Umbilical cord (tissue), 1 donor: ENCODE measurements at regions not wholly inside any gene's neighbourhood (a gene's known extent, or its start where the extent isn't known, plus 50 kb on each side); places are given as distances from the start of the nearest gene placed in this dataset.

Experiments
- DNase-seq: peaks from one replicate; pipeline ENCODE4 v3.0.0-alpha.2; 2015; ENCODE audit warnings: low spot score

DNA sequence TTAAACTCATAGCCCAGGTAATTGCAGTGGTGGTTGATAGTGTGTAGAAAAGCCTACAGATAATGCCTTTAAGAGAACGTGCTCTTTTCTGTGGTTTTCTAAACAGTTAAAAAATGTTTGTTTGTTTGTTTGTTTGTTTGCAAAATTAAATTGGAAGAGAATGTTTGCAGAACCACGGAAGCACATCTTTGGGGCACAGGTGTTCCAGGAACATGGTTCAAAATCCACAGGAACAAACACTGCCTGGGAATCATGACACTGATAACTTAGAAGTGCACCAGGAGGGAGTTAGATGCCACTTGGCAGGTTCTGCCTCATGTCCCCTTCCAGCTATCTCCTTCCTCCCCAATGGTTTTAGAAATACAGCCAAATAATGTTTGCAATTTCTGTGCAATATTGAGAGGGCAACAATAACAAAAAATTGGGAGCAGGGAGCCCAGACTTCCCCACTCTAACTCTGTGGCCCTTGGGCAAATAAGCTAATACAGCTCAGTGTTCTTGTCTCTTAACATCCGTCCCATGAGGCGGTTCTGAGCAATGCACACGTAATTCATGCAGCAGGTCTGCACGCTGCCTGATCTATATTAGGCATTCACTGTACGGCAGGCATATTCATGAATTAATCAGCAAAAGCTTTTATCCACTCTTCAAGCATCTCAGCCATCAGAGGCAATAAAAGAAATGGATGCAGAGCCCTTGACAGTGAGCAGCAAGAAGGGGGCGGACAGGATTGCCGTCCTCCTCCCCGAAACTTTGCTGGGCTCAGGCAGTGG, 274.3 kb upstream of the FOXQ1 start:
- DNase-seq = no peak

DNA sequence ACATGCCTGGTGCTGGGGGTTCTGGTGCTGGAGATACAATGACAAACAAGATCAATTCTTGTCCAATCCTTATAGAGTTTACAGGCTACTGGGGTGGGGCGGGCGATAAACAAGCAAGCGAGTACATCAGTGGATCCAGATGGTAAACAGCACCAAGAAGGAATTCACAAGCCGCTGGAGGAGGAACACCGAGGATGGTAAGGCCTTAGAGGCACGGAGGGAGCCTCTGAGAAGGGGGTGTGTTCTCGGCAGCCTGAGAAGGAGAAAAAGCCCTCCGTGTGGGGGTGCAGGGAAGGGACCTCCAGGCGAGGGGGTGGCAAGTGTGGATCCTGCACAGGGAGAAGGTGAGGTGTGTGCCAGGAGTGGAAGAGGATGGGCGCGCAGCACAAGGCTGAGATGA, 276.5 kb upstream of the FOXQ1 start:
- no peak for DNase-seq

DNA sequence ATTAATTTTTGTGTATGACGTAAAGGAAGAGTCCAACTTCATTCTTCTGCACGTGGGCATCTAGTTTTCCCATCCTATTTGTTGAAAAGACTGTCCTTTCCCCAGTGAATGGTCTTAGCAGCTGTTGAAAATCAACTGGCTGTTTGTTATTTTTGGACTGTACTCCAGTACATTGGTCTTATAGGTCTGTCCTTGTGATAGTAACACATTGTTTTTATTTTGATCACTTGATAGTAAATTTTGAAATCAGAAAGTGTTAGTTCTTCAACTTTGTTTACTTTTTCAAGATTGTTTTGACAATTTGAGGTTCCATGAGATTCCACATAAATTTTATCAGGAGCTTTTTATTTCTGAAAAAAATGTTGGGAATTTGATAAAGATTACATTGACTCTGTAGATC, 280.2 kb upstream of the FOXQ1 start:
- no peak for DNase-seq

DNA sequence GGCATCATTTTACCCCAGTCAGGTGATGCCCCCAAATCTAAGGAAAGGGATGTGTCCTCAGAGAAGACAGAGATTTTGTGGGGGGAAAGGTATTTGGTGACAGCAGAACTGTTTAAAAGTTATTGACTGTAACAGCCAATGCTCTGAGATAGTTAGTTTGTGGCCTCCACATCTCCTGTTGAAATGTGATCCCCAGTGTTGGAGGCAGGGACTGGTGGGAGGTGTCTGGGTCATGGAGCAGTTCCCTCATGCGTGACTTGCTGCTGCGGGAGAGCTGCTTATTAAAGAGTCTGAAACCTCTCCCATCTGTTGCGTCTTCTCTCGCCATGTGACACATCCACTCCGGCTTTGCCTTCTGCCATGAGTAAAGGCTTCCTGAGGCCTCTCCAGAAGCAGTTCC, 282.8 kb upstream of the FOXQ1 start:
- no peak for DNase-seq

DNA sequence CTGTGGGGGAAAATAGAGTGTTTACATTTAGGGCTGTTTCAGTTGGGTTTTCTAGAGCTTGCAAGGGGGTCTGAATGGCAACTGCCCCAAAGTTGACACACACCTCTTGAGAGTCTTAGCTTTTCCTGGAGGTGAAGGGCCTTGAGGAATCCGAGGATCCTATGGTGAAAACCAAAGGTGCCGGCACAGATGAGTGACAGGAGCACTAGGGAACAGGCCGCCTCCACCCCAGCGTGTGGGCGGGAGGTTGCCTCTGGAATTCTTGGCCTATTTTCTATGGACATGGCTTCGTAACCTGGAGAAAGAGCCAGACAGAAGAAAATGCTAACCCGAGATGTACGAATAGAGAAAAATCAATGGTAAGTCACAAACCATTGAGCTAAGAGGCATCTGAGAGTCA, 283.2 kb upstream of the FOXQ1 start:
- no peak for DNase-seq

DNA sequence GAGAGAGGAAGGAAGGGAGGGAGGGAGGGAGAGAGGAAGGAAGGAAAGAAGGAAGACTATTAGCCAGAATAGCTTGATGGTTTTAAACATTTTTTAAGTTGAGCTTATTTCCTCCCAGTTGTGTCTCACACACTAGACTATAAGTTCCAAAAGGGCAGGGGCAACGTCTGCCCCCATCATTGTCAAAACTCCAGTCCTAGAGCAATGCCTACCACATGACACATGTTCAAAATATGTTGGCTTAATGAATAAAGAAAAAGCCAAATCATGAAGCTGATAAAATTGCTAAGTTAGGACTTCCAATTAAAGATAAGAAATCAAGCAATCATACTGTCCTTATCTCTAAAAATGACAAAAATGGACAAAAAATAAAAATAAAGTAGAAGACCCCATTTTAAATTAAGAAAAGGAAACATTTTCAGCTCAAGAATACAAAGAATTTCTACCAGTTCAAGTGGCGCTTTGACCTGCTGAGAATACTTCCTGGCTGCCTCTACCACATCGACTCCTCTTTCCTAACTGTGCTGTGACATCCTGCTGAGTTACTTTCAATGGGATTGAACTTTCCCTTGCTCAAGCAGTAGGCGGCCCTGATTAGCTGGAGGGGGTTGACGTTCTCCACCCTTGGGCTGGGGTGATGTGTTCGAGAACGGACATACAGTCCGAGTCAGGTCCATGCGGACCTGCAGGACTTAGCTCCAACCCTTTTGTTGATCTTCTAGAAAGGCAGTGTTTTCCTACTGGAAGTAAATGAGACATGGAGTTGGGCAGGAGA, 283.9 kb upstream of the FOXQ1 start:
- DNase-seq = no peak

DNA sequence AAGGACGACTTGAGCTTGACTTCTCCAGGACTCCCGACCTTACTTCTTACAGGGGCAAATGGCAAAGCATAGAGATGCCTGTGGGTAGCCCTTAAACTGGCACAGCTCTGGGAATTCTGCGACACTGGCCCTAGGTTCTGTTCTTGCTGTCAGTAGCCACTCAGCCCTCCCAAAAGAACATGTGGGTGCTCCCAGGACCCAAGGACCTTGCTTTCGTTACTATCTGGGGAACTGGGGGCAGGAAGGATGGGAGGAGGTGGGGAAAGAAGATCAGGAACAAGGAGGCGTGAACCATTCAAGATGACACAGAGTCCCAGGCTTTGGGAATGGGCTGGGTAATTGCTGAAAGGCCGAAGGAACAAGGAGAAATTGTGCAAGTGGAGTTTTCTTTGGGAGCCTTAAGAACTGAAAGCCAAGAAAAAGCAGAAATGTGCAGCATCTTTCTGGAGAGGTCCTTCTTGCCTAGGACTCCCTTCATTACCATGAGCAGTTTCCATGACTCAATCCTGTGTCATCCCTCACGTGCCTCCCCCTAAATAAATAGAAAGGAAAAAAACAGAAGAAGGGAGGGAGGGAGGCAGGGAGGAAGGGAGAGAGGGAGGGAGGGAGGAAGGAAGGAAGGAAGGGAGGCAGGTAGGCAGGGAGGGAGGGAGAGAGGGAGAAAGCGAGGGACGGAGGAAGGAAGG, 284.6 kb upstream of the FOXQ1 start:
- DNase-seq = no peak

DNA sequence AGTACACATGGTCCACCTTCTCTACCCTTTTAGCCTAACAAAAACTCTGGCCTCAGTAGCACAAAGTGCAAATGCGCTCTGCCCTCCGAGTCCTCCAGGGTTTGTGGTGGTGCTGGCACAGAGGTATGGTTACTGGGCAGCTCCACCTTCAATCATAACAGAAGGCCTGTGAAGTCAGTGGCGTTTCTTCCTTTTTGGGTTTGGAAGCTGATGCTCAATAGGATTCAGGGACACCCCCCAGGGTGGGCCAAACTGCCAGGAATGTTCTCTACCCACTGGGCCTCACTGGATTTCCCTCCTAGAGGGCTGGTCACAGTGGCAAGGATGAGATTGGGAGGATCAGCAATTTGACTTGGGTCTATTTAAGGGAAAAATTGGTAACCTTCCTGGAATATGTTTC, 286.1 kb upstream of the FOXQ1 start:
- no peak for DNase-seq

DNA sequence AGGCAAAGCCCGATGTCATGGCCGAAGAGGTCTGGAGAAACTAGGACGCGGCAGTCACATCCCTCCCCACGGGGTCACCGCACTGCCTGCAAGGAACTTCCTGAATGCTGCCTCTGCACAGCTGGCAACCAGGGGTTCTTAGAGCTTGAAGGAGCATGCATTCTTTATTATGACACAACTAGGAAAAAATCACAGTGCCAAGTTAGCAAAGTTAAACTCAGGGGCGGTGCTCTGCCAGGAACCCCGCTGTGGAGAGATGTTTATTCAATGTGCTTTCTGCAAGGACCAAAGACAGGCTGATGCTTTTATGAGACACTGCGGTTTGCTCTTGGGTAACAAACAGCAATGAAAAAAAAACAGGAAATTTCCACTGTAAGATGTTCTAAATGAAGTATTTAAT, 287.3 kb upstream of the FOXQ1 start:
- DNase-seq = peak; percentile 71

DNA sequence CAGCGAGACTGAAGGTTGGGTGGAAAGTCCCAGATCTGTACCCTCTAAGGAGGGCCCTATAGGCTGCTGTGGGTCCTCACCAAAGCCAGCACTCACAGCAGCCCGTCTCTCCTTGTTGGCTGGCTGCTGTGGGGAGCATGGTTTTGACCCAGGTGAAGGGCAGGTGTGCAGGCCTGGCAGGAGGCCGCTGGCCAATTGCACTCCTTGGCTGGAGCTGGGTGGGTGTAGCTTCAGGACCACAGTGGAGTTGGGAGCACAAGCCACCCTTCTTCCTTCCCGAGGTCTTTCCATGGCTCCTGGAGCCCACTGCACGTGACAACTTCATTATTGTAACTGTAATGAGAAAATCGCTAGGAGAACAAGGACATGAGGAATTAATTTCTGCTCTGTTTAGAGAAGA, 287.7 kb upstream of the FOXQ1 start:
- no peak for DNase-seq

DNA sequence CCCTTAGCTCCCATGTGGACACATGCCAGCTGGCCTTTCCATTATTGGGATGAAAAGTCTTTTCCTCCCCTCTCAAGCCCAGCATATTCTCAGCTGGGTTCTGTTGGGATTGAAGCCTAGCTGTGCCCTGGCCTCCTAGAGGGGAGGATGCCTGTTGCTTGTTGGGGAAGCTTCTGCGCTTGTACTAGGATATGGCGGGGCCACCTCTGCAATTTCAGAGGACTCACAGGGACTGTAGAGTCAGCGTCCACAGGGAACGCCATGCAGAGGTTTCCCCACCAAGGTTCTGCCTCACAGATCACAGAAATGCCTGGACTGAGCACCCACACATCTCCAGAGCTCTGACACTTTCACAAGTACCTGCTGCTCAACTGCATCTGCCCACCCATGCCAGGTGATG, 288.7 kb upstream of the FOXQ1 start:
- no peak for DNase-seq

DNA sequence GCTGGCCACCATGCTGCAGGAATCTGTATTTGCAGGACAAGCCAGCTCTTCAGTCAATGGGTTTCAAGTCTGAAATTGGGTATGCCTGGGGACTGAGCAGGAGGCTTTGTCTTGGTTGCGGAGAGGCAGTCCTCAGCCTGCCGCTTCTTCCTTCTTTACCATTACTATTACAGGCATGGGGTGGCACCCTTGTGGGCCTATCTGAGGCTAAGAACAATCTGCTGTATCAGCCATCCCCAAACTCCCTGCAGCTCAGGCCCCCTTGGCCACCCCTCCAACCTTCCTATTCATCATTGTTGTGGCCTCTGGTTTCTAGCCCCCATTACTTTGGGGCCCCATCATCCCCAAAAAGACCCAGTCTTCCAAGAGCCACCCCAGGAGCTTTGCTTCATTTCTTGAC, 289.2 kb upstream of the FOXQ1 start:
- no peak for DNase-seq

DNA sequence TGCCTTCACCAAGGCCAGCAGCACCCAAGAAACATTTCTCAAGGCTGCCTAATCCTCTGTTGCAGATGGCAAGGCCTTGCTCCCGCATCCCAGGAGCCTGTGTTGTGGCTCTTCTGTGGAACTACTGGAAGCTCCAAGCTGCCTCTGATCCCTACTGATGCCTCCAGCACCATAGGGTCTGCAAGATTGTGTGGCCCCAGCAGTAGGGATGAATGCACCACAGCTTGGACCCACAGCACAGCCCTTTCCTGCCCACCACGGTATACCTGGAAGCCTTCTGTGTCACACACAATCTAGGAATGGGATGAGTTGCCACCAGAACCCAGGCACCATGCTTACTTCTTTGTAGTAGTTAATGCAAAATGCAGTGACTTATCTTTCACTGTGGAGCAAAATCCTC, 291.1 kb upstream of the FOXQ1 start:
- DNase-seq = no peak

DNA sequence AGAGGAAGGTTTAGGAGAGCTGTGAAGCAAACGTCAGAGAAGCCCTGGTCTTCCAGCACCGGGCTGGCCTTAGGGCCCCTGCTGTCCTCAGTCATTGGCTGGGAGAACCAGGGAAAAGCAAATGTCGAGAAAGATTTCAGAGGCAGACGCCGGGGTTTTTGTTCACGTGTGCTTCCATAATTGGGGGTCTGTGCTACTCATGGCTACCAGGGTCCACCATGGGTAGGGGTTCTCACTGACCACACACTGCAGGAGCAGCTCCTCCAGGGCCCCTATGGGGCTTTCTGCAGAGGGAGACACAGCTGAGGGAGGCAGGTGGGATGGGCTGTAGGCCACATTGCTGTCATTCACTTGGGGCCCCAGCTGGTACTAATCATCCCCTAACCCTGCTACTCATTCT, 291.8 kb upstream of the FOXQ1 start:
- DNase-seq = no peak

DNA sequence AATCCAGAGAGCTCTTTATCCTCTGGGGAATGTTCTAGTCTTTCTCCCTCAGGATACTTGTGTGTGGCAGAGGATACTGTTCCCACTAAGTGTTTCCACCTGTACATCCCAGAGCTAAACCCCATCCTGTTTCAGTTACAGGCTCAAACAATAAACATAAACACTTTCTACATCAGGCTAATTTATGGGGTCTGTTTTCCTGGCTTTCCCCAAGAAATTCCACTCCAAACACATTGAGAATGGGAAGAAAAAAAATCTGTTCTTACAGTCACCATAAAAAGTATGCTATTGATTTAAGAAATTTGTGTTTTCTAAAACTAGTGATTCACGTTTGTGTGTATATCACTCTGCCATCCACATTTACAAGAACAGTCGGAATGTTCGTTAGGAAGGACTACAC, 293.9 kb upstream of the FOXQ1 start:
- DNase-seq = no peak

DNA sequence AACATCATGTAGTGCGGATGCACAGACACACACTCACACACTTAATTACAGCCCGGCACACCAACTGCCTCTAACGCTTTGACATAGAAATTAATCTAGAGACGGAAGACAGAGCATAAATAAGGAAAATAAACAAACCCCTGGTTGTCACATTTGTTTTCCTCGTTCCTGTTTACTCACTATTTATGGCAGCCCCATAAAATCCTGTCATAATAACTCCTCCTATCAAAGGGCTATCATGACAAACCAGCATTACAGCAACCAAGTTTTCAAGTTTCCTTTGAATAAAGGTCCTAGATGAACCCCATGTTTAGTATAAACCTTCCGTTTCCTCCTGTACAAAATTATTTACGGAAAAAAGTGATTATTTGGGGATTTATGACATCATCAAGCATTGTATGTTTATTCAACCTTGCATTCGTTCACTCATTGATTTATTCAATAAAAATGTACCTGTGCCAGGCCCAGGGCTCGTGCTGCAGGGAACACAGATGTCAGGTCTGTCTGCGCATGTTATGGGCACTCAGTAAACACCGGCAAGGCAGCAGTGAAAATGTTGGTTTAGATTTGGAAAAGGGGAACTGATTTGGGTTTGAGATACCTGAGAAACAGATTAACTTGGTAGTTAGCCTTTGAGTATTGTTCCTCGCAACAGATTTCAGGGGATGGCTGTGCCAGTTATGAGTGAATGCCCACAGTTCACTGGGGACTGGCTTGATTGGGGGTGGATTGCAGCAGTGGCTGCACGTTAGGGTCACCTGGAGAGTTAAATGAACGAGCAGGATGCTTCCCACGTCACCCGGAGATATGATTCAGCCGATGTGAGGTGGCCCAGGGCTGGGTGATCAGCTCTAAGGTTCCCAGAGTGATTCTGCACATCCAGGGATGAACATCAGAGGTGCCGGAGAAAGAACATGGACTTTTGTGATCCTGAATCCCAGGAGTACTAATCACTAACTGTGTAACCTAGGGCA, 295.3 kb upstream of the FOXQ1 start:
- no peak for DNase-seq

DNA sequence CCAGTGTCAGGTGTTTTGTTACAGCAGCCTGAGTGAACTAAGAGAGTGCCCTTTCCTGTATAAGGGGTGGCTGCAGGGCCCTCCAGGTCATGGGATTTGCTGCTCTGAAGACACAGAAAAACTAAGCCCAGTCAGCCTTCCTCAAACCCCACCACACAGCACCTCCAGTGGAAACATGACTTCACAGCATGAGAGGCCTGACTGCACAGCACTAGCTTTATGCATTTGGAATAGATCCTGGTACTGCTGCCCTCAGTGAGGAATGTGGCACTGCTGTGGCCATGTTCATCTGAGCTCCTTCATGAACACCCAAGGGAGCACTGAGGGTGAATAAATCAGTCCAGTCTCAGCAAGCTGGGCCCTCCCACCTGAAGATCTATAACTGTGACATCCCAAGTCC, 296.1 kb upstream of the FOXQ1 start:
- peak; percentile 11 for DNase-seq

DNA sequence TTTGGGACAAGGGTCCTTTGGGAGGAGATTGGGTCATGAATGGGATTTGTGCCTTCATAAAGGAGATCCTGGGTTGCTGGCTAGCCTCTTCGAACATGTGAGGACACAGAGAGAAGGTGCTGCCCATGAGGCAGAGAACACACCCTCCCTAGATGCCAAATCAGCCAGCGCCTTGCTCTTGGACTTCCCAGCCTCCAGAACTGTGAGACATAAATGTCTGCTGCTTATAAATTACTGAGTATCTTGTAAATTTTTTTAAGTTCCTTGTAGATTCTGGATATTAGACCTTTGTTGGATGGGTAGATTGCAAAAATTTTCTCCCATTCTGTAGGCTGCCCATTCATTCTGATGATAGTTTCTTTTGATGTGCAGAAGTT, 297.5 kb upstream of the FOXQ1 start:
- no peak for DNase-seq

DNA sequence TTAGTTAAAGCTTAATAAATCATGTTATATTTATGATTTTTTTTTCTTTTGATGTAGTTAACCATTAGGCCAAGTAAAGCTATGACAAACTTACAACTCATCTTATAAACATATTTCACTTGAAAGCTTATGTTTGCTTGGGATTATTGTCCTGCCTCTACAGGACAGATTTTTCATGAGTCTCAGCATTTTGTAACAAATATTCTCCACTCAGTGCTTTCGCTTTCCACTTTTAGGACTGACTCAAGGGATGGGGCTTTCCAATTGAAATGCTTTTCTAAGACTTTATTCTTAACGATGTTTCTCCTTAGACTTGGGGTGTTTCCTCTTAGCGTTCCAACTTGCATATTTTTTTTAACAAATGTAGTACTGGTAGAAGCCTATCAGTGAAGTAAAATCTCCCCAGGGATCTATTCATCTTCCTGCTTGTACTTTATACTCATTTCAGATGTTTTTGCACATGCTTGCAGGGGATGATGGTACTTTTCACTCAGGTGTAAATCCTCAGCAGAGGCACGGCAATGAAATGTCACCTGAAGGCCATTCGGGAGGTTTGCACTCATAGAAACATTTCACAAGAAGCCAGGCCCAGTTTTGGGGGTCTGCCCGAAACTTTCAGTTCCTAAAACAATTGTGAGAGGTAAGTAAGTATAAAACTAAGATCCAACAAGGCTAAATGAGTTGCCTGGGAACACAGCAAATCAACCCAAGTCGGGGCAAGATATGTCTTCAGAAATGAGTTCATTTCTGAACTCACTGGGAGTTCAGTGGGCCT, 298.1 kb upstream of the FOXQ1 start:
- no peak for DNase-seq

DNA sequence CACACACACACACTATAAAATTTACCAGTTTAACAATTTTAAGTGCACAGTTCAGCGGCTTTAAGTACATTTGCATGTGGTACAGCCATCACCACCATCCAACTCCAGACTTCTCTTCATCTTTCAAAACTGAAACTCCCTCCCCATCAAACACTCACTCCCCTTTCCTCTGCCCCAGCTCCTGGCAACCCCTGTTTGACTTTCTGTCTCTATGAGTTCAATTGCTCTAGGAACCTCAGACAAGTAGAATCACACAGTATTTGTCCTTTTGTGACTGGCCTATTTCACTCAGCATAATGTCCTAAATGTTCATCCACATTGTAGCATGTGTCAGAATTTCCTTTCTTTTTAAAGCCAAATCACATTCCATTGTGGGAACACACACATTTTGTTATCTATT, 302.8 kb upstream of the FOXQ1 start:
- DNase-seq = no peak

DNA sequence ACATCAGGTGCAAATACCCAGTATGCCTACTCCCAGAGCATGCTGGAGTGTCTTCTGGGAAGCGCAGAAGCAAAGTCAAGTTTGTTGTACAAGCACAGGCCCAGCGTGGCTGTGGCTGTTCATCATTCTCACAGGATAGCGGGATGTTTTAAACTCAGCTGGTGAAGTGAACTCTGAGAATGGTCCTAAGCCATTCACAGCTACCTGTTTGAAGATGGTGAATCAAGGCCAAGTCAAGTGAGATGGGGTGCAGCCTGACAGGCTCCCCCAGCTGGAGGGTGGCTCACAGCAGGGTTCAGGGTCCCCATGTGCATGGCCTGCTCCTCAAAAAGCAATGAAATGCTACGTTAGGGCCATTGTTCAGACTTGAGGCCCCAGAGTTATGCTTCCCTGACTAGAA, 304.7 kb upstream of the FOXQ1 start:
- DNase-seq = no peak
